HEK293T (cell line): ENCODE measurements at regions not wholly inside any gene's neighbourhood (a gene's known extent, or its start where the extent isn't known, plus 50 kb on each side); places are given as distances from the start of the nearest gene placed in this dataset.
"Not testable (repeated sequence)": the region's sequence is repeated elsewhere in the genome, so short reads cannot be mapped to it uniquely, and the experiment has no call there.

Experiments
- CTCF ChIA-PET: fragments of 350-600 bp; formaldehyde crosslinking; extraction: SDS; loops from one replicate; lab custom pipeline; 2021; ENCODE audit warnings: antibody characterized with exemption, inconsistent platforms; lab: Yijun Ruan, JAX
- POLR2A ChIA-PET: fragments of 350-600 bp; formaldehyde crosslinking; extraction: SDS; loops from one replicate; lab custom pipeline; 2020; ENCODE audit warnings: antibody characterized with exemption, inconsistent platforms; lab: Yijun Ruan, JAX
- DNase-seq: peaks from one replicate; pipeline ENCODE4 v3.0.0; 2012; ENCODE audit warnings: mixed read lengths; ENCODE audit errors: extremely low spot score
- ARNT ChIP-seq: fragments of 450-650 bp; IDR thresholded peaks from 2 replicates; pipeline ENCODE4 v1.6.1; 2017; ENCODE audit warnings: mild to moderate bottlenecking
- BHLHE40 ChIP-seq: fragments of 450-650 bp; IDR thresholded peaks from 2 replicates; pipeline ENCODE4 v1.6.1; 2016; ENCODE audit warnings: mild to moderate bottlenecking, moderate library complexity, borderline replicate concordance
- CTBP1 ChIP-seq: fragments of 450-650 bp; IDR thresholded peaks from 2 replicates; pipeline ENCODE4 v1.6.1; 2016; ENCODE audit warnings: borderline replicate concordance
- ELF4 ChIP-seq: fragments of 450-650 bp; IDR thresholded peaks from 2 replicates; pipeline ENCODE4 v1.6.1; 2017; ENCODE audit warnings: antibody characterized with exemption
- FOXA1 ChIP-seq: fragments of 450-650 bp; IDR thresholded peaks from 2 replicates; pipeline ENCODE4 v1.6.1; 2016; ENCODE audit warnings: mild to moderate bottlenecking
- FOXK2 ChIP-seq: fragments of 450-650 bp; IDR thresholded peaks from 2 replicates; pipeline ENCODE4 v1.6.1; 2016; ENCODE audit warnings: mild to moderate bottlenecking
- FOXM1 ChIP-seq: fragments of 450-650 bp; IDR thresholded peaks from 2 replicates; pipeline ENCODE4 v1.6.1; 2017; ENCODE audit warnings: mild to moderate bottlenecking, borderline replicate concordance
- HDGF ChIP-seq: fragments of 450-650 bp; IDR thresholded peaks from 2 replicates; pipeline ENCODE4 v1.6.1; 2017; ENCODE audit warnings: antibody characterized with exemption, borderline replicate concordance
- L3MBTL2 ChIP-seq: fragments of 450-650 bp; conservative IDR thresholded peaks from 2 replicates; pipeline ENCODE4 v1.6.1; 2016; ENCODE audit warnings: mild to moderate bottlenecking
- LEF1 ChIP-seq: fragments of 450-650 bp; IDR thresholded peaks from 2 replicates; pipeline ENCODE4 v1.6.1; 2017; ENCODE audit warnings: mild to moderate bottlenecking, borderline replicate concordance
- NFRKB ChIP-seq: fragments of 450-650 bp; IDR thresholded peaks from 2 replicates; pipeline ENCODE4 v1.6.1; 2016; ENCODE audit warnings: mild to moderate bottlenecking, moderate library complexity
- PKNOX1 ChIP-seq: fragments of 450-650 bp; IDR thresholded peaks from 2 replicates; pipeline ENCODE4 v1.6.1; 2016
- SP1 ChIP-seq: fragments of 450-650 bp; IDR thresholded peaks from 2 replicates; pipeline ENCODE4 v1.6.1; 2017
- SUZ12 ChIP-seq: fragments of 450-650 bp; IDR thresholded peaks from 2 replicates; pipeline ENCODE4 v1.6.1; 2016; ENCODE audit warnings: mild to moderate bottlenecking
- TARDBP ChIP-seq: fragments of 450-650 bp; IDR thresholded peaks from 2 replicates; pipeline ENCODE4 v1.6.1; 2016
- ZNF384 ChIP-seq: fragments of 450-650 bp; IDR thresholded peaks from 2 replicates; pipeline ENCODE4 v1.6.1; 2016

- ChIA-PET CTCF (no interaction called here), POLR2A (no interaction called here)
- TF ChIP-seq CTBP1 (no peak), BHLHE40 (no peak), NFRKB (no peak), LEF1 (no peak), L3MBTL2 (no peak), TARDBP (no peak), ELF4 (no peak), SUZ12 (no peak), ZNF384 (no peak), ARNT (no peak), PKNOX1 (no peak), FOXM1 (no peak), SP1 (no peak), HDGF (no peak), FOXA1 (no peak), FOXK2 (no peak)
- DNase-seq = no peak
Observed at GRCh38 chr6:56815436-56815835, 139.5 kb upstream of the BEND6 start.

DNA sequence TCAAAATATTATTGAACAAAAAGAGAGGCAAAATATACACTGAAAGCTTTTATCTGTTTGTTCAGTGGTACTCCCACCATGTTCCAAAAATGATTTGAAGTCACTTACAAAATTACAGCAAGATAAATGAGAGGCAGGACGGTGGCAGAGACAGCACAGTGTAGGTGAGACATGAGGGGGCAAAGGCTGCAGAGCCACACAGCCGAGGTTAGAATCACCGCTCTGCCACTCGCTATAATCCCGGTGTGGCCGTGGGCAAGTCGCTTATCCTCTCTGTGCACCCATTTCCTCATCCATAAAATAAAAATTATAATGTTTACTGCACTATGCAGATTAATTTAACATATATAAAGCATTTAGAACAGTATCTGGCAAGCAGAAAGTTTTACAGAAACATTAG, 140.1 kb upstream of the BEND6 start:
- ChIA-PET POLR2A (interaction anchor here (0.6 kb wide), 1 partner anchor 48 kb away, joined by 3 read pairs; no protein-coding TSS in a partner anchor), CTCF (no interaction called here)
- DNase-seq = no peak
- no peak for TF ChIP-seq ZNF384
- no peak for TF ChIP-seq TARDBP

GRCh38 chr6:56814308-56814707, 140.6 kb upstream of the BEND6 start:
- TF ChIP-seq ARNT (no peak), LEF1 (no peak), PKNOX1 (no peak)
- ChIA-PET CTCF (no interaction called here), POLR2A (no interaction called here)
- no peak for DNase-seq

GRCh38 chr6:56812851-56813250, 142.1 kb upstream of the BEND6 start:
- POLR2A ChIA-PET, DNase-seq, CTCF ChIA-PET: not testable (repeated sequence)

- DNase-seq = no peak
- no peak for TF ChIP-seq BHLHE40
- TF ChIP-seq LEF1 = no peak
- no peak for TF ChIP-seq FOXM1
- no peak for TF ChIP-seq HDGF
- no peak for TF ChIP-seq PKNOX1
- no peak for TF ChIP-seq CTBP1
- TF ChIP-seq TARDBP = no peak
- no peak for TF ChIP-seq NFRKB
- TF ChIP-seq SUZ12 = no peak
- no peak for TF ChIP-seq SP1
- TF ChIP-seq ELF4 = no peak
- no peak for TF ChIP-seq ZNF384
- no peak for TF ChIP-seq FOXA1
- CTCF ChIA-PET = interaction anchor here (0.5 kb wide), 1 partner anchor 662 kb away, joined by 4 read pairs; no protein-coding TSS in a partner anchor
- POLR2A ChIA-PET = no interaction called here
Observed at GRCh38 chr6:56808871-56809359, 146.0 kb upstream of the BEND6 start.

DNA sequence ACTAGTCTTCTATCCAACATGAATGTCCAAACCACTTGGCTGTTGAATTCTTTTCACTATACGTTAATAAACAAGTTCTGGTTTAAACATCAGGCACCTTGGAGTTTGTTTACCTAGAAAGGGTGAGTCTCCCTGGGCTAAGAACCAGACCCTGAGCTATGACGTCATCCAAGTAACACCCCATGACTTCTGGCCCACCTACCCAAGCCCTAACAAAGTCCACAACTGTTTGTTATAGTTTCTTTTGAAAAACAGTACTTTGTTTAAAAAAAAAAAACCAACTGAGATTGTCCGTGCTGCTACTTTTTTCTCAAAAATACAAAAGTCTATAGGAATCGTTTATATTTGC, 146.9 kb upstream of the BEND6 start:
- no peak for TF ChIP-seq TARDBP
- no peak for TF ChIP-seq CTBP1
- TF ChIP-seq BHLHE40 = no peak
- no peak for TF ChIP-seq ZNF384
- no peak for TF ChIP-seq PKNOX1
- TF ChIP-seq SP1 = no peak
- TF ChIP-seq NFRKB = no peak
- no peak for TF ChIP-seq LEF1
- no peak for TF ChIP-seq FOXK2
- no peak for TF ChIP-seq FOXM1
- TF ChIP-seq ELF4 = no peak
- TF ChIP-seq SUZ12 = no peak
- no peak for TF ChIP-seq HDGF
- no peak for TF ChIP-seq L3MBTL2
- no peak for TF ChIP-seq FOXA1
- TF ChIP-seq ARNT = no peak
- CTCF ChIA-PET = interaction anchor here (0.7 kb wide), 1 partner anchor 458 kb away, joined by 4 read pairs; no protein-coding TSS in a partner anchor
- POLR2A ChIA-PET = interaction anchor here (2.3 kb wide), 1 partner anchor 35 kb away, joined by 5 read pairs; no protein-coding TSS in a partner anchor
- DNase-seq = no peak
